HCT116 (cell line): ENCODE measurements at regions not wholly inside any gene's neighbourhood (a gene's known extent, or its start where the extent isn't known, plus 50 kb on each side); places are given as distances from the start of the nearest gene placed in this dataset.

Source experiments
- ATAC-seq: fragments of 200-7000 bp; cut with Tn5 transposase; 2 replicates; pipeline ENCODE4 v1.9.1; 2020; ENCODE audit warnings: mild to moderate bottlenecking, moderate library complexity
- BruUV-seq: library from RNA; stranded (reverse); fragments of 400-500 nt; replicated peaks from 2 replicates; lab custom pipeline; 2021; lab: Mats Ljungman, UMichigan
- CTCF ChIA-PET: fragments of 300-600 bp; sonication (Branson Sonifier 250); formaldehyde crosslinking; loops from one replicate; lab custom pipeline; 2021; ENCODE audit warnings: antibody characterized with exemption; lab: Charles Lee
- POLR2A ChIA-PET: fragments of 300-600, 350-600 bp; sonication (Branson Sonifier 250); formaldehyde crosslinking; loops from one replicate; lab custom pipeline; 2021; ENCODE audit warnings: antibody characterized with exemption; lab: Charles Lee
- RAD21 ChIA-PET, 2 experiments: fragments of 300-600 bp; sonication (Branson Sonifier 250); formaldehyde crosslinking; loops; one replicate each; lab custom pipeline; 2023; ENCODE audit warnings: low total read pairs in 2 of 2; ENCODE audit not compliant: uncharacterized antibody in 2 of 2, unreplicated experiment in 2 of 2, low non-redundant PET in 1 of 2; lab: Charles Lee
- DNase-seq: peaks from one replicate; pipeline ENCODE4 v3.0.0-alpha.2; 2010; ENCODE audit warnings: low read depth, low spot score
- H2AFZ ChIP-seq: fragments of 200-600 bp; shearing (Covaris generic), sonication (generic); 2 replicates; pipeline ENCODE4 v1.6.1; 2017; ENCODE audit warnings: low read depth, mixed run types, mixed read lengths, antibody characterized with exemption, low read length; ENCODE audit not compliant: poor library complexity, severe bottlenecking
- H3K27ac ChIP-seq: 2 replicates; pipeline ENCODE4 v1.5.1; 2012; ENCODE audit warnings: low read depth, low read length
- H3K27me3 ChIP-seq: fragments of 200-600 bp; sonication (generic); 2 replicates; pipeline ENCODE4 v1.6.1; 2016; ENCODE audit warnings: mixed run types, low read length, mixed read lengths; ENCODE audit not compliant: insufficient read depth
- H3K36me3 ChIP-seq, 2 experiments: fragments of 200-500 bp in 1 of 2; fragments of 200-600 bp in 1 of 2; sonication (Bioruptor generic) in 1 of 2; sonication (generic) in 1 of 2; 2 replicates each; pipeline versions ENCODE4 v1.5.1 to v1.6.1; 2014 to 2016; ENCODE audit warnings: low read length in 2 of 2, inconsistent platforms in 1 of 2, mixed read lengths in 1 of 2, mixed run types in 1 of 2; ENCODE audit not compliant: insufficient read depth in 2 of 2, control insufficient read depth in 1 of 2
- H3K4me1 ChIP-seq, 2 experiments: fragments of 200-600 bp in 1 of 2; sonication (generic) in 1 of 2; 2 replicates each; pipeline versions ENCODE4 v1.5.1 to v1.6.1; 2012 to 2017; ENCODE audit warnings: low read length in 2 of 2, inconsistent platforms in 1 of 2, mild to moderate bottlenecking in 1 of 2, mixed read lengths in 1 of 2, mixed run types in 1 of 2, moderate library complexity in 1 of 2; ENCODE audit not compliant: insufficient read depth in 2 of 2, control insufficient read depth in 1 of 2
- H3K4me2 ChIP-seq: fragments of 200-600 bp; sonication (generic); 2 replicates; pipeline ENCODE4 v1.6.1; 2017; ENCODE audit warnings: mixed run types, low read length, mixed read lengths
- H3K4me3 ChIP-seq, 2 experiments: fragments of 200-600 bp in 1 of 2; sonication (generic) in 1 of 2; replicated peaks in 1 of 2; 2 replicates each; pipeline ENCODE4 v1.5.1; 2011 to 2016; ENCODE audit warnings: low read length in 2 of 2, control low read depth in 1 of 2, low read depth in 1 of 2, mild to moderate bottlenecking in 1 of 2, mixed read lengths in 1 of 2, mixed run types in 1 of 2
- H3K79me2 ChIP-seq: fragments of 200-600 bp; sonication (generic); 2 replicates; pipeline ENCODE4 v1.6.1; 2017; ENCODE audit warnings: mild to moderate bottlenecking, mixed run types, low read length, moderate library complexity, mixed read lengths; ENCODE audit not compliant: insufficient read depth
- H3K9ac ChIP-seq: fragments of 200-600 bp; sonication (generic); 2 replicates; pipeline ENCODE4 v1.6.1; 2016; ENCODE audit warnings: low read length, mixed read lengths
- H3K9me2 ChIP-seq: fragments of 200-600 bp; sonication (generic), shearing (Covaris generic); 2 replicates; pipeline ENCODE4 v1.6.1; 2017; ENCODE audit warnings: mixed run types, mild to moderate bottlenecking, moderate library complexity; ENCODE audit not compliant: insufficient read depth
- H3K9me3 ChIP-seq, 2 experiments: fragments of 200-500 bp in 1 of 2; fragments of 200-600 bp in 1 of 2; sonication (Bioruptor generic) in 1 of 2; sonication (generic) in 1 of 2; 2 replicates each; pipeline ENCODE4 v1.6.1; 2014 to 2017; ENCODE audit warnings: low read length in 2 of 2, mixed read lengths in 2 of 2, inconsistent platforms in 1 of 2, low read depth in 1 of 2, mild to moderate bottlenecking in 1 of 2, mixed run types in 1 of 2, moderate library complexity in 1 of 2; ENCODE audit not compliant: control insufficient read depth in 1 of 2, insufficient read depth in 1 of 2
- H4K20me1 ChIP-seq: fragments of 200-600 bp; sonication (generic), shearing (Covaris generic); 2 replicates; pipeline ENCODE4 v1.6.1; 2017; ENCODE audit warnings: mixed run types, mild to moderate bottlenecking, moderate library complexity; ENCODE audit not compliant: insufficient read depth
- CEBPB ChIP-seq: IDR thresholded peaks from 2 replicates; pipeline ENCODE4 v1.6.1; 2012; ENCODE audit warnings: low read depth
- CTCF ChIP-seq, 3 experiments: fragments of 200-600 bp in 1 of 3; sonication (generic) in 1 of 3; IDR thresholded peaks in 2 of 3; conservative IDR thresholded peaks in 1 of 3; 2 replicates each; pipeline ENCODE4 v1.5.1; 2012 to 2017; ENCODE audit warnings: low read depth in 2 of 3, low read length in 2 of 3, antibody characterized with exemption in 1 of 3, borderline replicate concordance in 1 of 3, control low read depth in 1 of 3, mild to moderate bottlenecking in 1 of 3, mixed read lengths in 1 of 3, mixed run types in 1 of 3, moderate library complexity in 1 of 3; ENCODE audit not compliant: insufficient read depth in 1 of 3
- EGR1 ChIP-seq: IDR thresholded peaks from 2 replicates; pipeline ENCODE4 v1.6.1; 2012; ENCODE audit warnings: low read depth
- EZH2 ChIP-seq: fragments of 200-600 bp; sonication (generic); IDR thresholded peaks from 2 replicates; pipeline ENCODE4 v1.6.1; 2017; ENCODE audit warnings: antibody characterized with exemption, mixed run types
- EZH2phosphoT487 ChIP-seq: fragments of 200-600 bp; IDR thresholded peaks from 2 replicates; pipeline ENCODE4 v1.6.1; 2018; ENCODE audit warnings: antibody characterized with exemption, borderline replicate concordance
- JUND ChIP-seq: IDR thresholded peaks from 2 replicates; pipeline ENCODE4 v1.6.1; 2012
- MAX ChIP-seq: IDR thresholded peaks from 2 replicates; pipeline ENCODE4 v1.6.1; 2012
- POLR2AphosphoS5 ChIP-seq: IDR thresholded peaks from 2 replicates; pipeline ENCODE4 v1.6.1; 2011; ENCODE audit warnings: mild to moderate bottlenecking, low read depth, low read length, moderate library complexity
- RAD21 ChIP-seq: IDR thresholded peaks from 2 replicates; pipeline ENCODE4 v1.6.1; 2012; ENCODE audit warnings: low read depth, mild to moderate bottlenecking
- REST ChIP-seq: IDR thresholded peaks from 2 replicates; pipeline ENCODE4 v1.6.1; 2012; ENCODE audit warnings: low read depth
- SRF ChIP-seq: IDR thresholded peaks from 2 replicates; pipeline ENCODE4 v1.6.1; 2012; ENCODE audit warnings: low read depth
- TCF7L2 ChIP-seq: IDR thresholded peaks from 2 replicates; pipeline ENCODE4 v1.7.0; 2011; ENCODE audit warnings: borderline replicate concordance, inconsistent platforms; ENCODE audit not compliant: insufficient read depth, insufficient read length; ENCODE audit errors: extremely low read depth
- YY1 ChIP-seq: IDR thresholded peaks from 2 replicates; pipeline ENCODE4 v1.6.1; 2011; ENCODE audit warnings: low read length, low read depth, moderate library complexity, mild to moderate bottlenecking; ENCODE audit not compliant: insufficient replicate concordance; ENCODE audit errors: extremely low read depth
- ZBTB33 ChIP-seq: IDR thresholded peaks from 2 replicates; pipeline ENCODE4 v1.6.1; 2011; ENCODE audit warnings: mild to moderate bottlenecking, low read length, moderate library complexity; ENCODE audit not compliant: insufficient replicate concordance; ENCODE audit errors: extremely low read depth
- ZFX ChIP-seq: fragments of 450-650 bp; IDR thresholded peaks from 2 replicates; pipeline ENCODE4 v1.6.1; 2017
- intact Hi-C: fragments of 100-400 bp; cut with micrococcal nuclease; formaldehyde crosslinking; loops from 2 replicates; pipeline ENCODE4 v1.10.0; 2022

- Histone ChIP-seq H4K20me1 (no peaks in the 10 kb centered on the region), H3K9ac (no peak overlapping the region), H3K36me3 (no peaks in the 10 kb centered on the region), H3K27ac (no peak overlapping the region), H3K4me1 (peaks cover 0 to 9% of the 10 kb centered on the region in 2 experiments; a peak in 2 of 4 replicates), H3K4me2 (no peak overlapping the region), H3K4me3 (no peak overlapping the region), H3K9me2 (no peaks in the 10 kb centered on the region), H3K27me3 (no peaks in the 10 kb centered on the region; the same call in 1 of the 2 replicates), H3K79me2 (no peaks in the 10 kb centered on the region), H2AFZ (no peak overlapping the region)
- BruUV-seq, result no TSS peak
- intact Hi-C loops, result no loop called here
- DNase-seq (no peak), ATAC-seq (no peak)
- CTCF ChIA-PET, result no interaction called here
- TF ChIP-seq REST (no peak), CTCF (IDR thresholded peaks at IDR 0.05 in 2 of 3, conservative IDR thresholded peaks at IDR 0.05 in 1 of 3; ENCODE audit: borderline replicate concordance in 1 of 3, insufficient read depth in 1 of 3, low read depth in 2 of 3, low read length in 2 of 3) (no peak), POLR2AphosphoS5 (no peak), ZFX (no peak), ZBTB33 (no peak), CEBPB (no peak), TCF7L2 (no peak), EZH2phosphoT487 (no peak), RAD21 (no peak), MAX (no peak), JUND (no peak), YY1 (no peak), SRF (no peak), EGR1 (no peak), EZH2 (no peak)
- TF ChIP-seq, all 23 proteins: peak for 0
- no peaks in the 10 kb centered on the region for H3K9me3 ChIP-seq
- ChIA-PET POLR2A (no interaction called here), RAD21 (interaction anchor here in 1 of 2 experiments (0.6 kb wide), 1 partner anchor 436 kb away, joined by 3 read pairs; no protein-coding TSS in a partner anchor)
Measured at GRCh38 chr15:89412905-89413411, 78.3 kb upstream of the POLG start.
